ENCODE measurements at regions not wholly inside any gene's neighbourhood (a gene's known extent, or its start where the extent isn't known, plus 50 kb on each side); places are given as distances from the start of the nearest gene placed in this dataset.

DNA sequence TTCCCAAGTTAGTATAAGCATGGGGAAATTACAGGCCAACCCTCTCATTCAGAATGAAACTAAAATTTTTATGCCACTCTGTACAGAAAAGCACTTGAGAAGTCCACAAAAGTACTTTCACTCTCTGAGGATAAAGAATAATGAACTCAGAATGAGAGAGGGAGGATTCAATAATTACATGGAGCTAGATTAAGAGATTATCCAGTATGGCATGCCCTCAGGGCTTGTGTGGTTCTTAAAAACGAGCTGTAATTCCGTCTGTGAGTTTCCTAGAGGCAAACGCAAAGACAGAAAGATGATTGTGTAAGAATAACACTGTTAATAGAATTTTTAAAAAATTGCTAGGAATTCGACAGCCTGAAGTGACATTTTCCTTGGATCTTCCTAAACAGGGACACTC lies 126.8 kb upstream of the PTCH1 start:
- intact Hi-C loops (cut with DNase I), result no loop called here
- H3K4me1 ChIP-seq, result peaks cover 0 to 10% (median 5%) of the 10 kb centered on the region in 4 donors
- H3K36me3 ChIP-seq, result no peaks in the 10 kb centered on the region
- no peak overlapping the region for H3K4me3 ChIP-seq
- H3K27me3 ChIP-seq, result peaks cover 0 to under 1% (median 0%) of the 10 kb centered on the region in 4 donors
- H3K27ac ChIP-seq (replicated peaks in 1 of 4), result no peak overlapping the region
- no peak for DNase-seq (ENCODE audit: extremely low spot score)
- no peaks in the 10 kb centered on the region for H3K9me3 ChIP-seq
- TF ChIP-seq POLR2A (IDR thresholded peaks at IDR 0.05; ENCODE audit: low read depth) (no peak), CTCF (IDR thresholded peaks at IDR 0.05) (no peak), EP300 (IDR thresholded peaks at IDR 0.05) (no peak), POLR2AphosphoS5 (IDR thresholded peaks at IDR 0.05) (no peak)
- 88% methylated on average over 4 of the region's 4 CpGs for WGBS

DNA sequence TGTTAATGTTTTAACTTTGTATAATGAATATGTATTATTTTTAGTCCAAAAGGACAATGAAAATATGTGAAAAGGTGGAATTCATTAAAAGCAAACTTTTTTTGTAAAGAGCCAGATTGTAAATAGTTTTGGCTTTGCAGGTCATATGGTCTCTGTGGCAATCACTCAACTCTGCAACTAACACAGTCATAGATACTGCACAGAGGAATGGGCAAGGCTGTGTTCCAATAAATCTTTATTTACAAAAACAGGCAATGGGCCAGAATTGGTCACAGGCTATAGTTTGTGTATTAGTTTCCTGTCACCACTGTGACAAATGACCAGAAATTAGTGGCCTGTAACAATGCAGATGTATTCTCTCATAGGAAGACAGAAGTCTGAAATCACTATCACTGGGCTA lies 125.4 kb upstream of the PTCH1 start:
- no peaks in the 10 kb centered on the region for H3K36me3 ChIP-seq
- TF ChIP-seq CTCF (IDR thresholded peaks at IDR 0.05), result no peak
- TF ChIP-seq POLR2AphosphoS5 (IDR thresholded peaks at IDR 0.05), result no peak
- TF ChIP-seq POLR2A (IDR thresholded peaks at IDR 0.05; ENCODE audit: low read depth), result no peak
- no peak for TF ChIP-seq EP300 (IDR thresholded peaks at IDR 0.05)
- intact Hi-C loops (cut with DNase I), result no loop called here
- H3K4me1 ChIP-seq, result peaks cover 0 to 10% (median 5%) of the 10 kb centered on the region in 4 donors
- peaks cover 0 to 6% (median 4%) of the 10 kb centered on the region in 4 donors for H3K9me3 ChIP-seq
- no peak overlapping the region for H3K4me3 ChIP-seq
- H3K27ac ChIP-seq (replicated peaks in 1 of 4), result no peak overlapping the region
- no peak for DNase-seq (ENCODE audit: extremely low spot score)
- peaks cover 0 to 5% (median 0%) of the 10 kb centered on the region in 4 donors for H3K27me3 ChIP-seq

- 92% methylated on average over 6 of the region's 6 CpGs for WGBS
These were observed 124.8 kb upstream of the PTCH1 start for GRCh38 chr9:95641586-95641985.

GRCh38 chr9:95640336-95640735 lies 123.6 kb upstream of the PTCH1 start:
- H3K4me1 ChIP-seq, result peaks cover 0 to 10% (median 5%) of the 10 kb centered on the region in 4 donors
- no peak overlapping the region for H3K27ac ChIP-seq (replicated peaks in 1 of 4)
- 91% methylated on average over 6 of the region's 6 CpGs for WGBS
- H3K4me3 ChIP-seq, result no peak overlapping the region
- H3K27me3 ChIP-seq, result peaks cover 0 to 5% (median 0%) of the 10 kb centered on the region in 4 donors
- no peak for TF ChIP-seq POLR2A (IDR thresholded peaks at IDR 0.05; ENCODE audit: low read depth)
- no peak for TF ChIP-seq EP300 (IDR thresholded peaks at IDR 0.05)
- TF ChIP-seq CTCF (IDR thresholded peaks at IDR 0.05), result no peak
- TF ChIP-seq POLR2AphosphoS5 (IDR thresholded peaks at IDR 0.05), result no peak
- DNase-seq (ENCODE audit: extremely low spot score), result no peak
- intact Hi-C loops (cut with DNase I), result no loop called here
- H3K9me3 ChIP-seq, result peaks cover 0 to 6% (median 4%) of the 10 kb centered on the region in 4 donors
- no peaks in the 10 kb centered on the region for H3K36me3 ChIP-seq

More at GRCh38 chr9:95641586-95641985, 124.8 kb upstream of the PTCH1 start:
- H3K9me3 ChIP-seq, result peaks cover 0 to 6% (median 4%) of the 10 kb centered on the region in 4 donors
- intact Hi-C loops (cut with DNase I), result no loop called here
- H3K27ac ChIP-seq (replicated peaks in 1 of 4), result no peak overlapping the region
- peaks cover 0 to 5% (median 0%) of the 10 kb centered on the region in 4 donors for H3K27me3 ChIP-seq
- no peak for DNase-seq (ENCODE audit: extremely low spot score)
- no peaks in the 10 kb centered on the region for H3K36me3 ChIP-seq
- H3K4me1 ChIP-seq, result peaks cover 0 to 10% (median 5%) of the 10 kb centered on the region in 4 donors
- no peak overlapping the region for H3K4me3 ChIP-seq
- TF ChIP-seq POLR2AphosphoS5 (IDR thresholded peaks at IDR 0.05) (no peak), POLR2A (IDR thresholded peaks at IDR 0.05; ENCODE audit: low read depth) (no peak), CTCF (IDR thresholded peaks at IDR 0.05) (no peak), EP300 (IDR thresholded peaks at IDR 0.05) (no peak)
